HG02588 (cell line): ENCODE measurements at regions not wholly inside any gene's neighbourhood (a gene's known extent, or its start where the extent isn't known, plus 50 kb on each side); places are given as distances from the start of the nearest gene placed in this dataset.

ENCODE experiments used
- ATAC-seq: cut with Tn5 transposase; IDR thresholded peaks from one replicate; pipeline ENCODE4 v1.9.1; 2021; ENCODE audit warnings: mild to moderate bottlenecking, moderate library complexity; ENCODE audit not compliant: unreplicated experiment

DNA sequence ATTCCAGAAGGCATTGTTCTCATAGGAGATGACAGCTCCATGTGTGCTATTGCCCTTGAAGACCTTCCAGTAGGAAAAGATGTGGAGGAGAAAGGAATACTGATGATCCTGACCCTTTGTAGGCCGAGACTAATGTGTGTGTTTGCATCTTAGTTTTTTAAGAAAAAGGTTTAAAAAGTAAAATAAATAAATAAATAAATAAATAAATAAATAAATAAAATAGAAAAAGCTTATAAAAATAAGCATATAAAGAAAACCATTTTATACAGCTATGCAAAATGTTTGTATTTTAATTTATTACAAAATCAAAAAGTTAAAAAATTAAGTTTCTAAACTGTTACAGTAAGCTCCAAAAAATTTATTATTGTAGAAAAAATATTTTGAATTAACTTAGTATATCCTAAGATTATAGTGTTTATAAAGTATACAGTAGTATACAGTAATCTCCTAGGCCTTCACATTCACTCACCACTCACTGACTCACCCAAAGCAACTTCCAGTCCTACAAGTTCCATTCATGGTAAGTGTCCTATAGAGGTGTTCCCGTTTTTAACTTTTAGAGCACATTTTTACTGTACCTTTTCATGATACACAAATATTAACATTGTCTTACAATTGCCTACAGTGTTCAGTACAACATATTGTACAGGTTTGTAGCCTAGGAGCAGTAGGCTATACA is 435.2 kb upstream of the SEMA3A start:
- no peak for ATAC-seq

DNA sequence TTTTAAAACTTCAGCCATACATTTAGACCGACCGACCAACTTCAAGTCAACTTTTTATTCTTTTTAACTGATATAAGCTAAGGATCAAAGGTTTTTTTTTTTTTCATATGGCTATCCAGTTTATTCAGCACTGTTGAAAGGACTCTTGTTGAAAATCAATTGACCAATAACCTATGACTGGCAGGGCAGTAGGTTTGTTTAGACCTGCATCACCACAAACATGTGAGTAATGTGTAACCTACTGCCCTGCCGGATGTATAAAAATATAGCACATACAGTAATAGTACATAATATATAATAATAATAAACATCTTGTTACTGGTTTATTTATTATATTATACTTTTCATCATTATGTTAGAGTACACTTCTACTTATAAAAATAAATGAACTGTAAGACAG is 434.6 kb upstream of the SEMA3A start:
- no peak for ATAC-seq

GRCh38 chr7:84627250-84627649 is 432.7 kb upstream of the SEMA3A start:
- no peak for ATAC-seq

- no peak for ATAC-seq
Measured at GRCh38 chr7:84624927-84625326, 430.3 kb upstream of the SEMA3A start.

DNA sequence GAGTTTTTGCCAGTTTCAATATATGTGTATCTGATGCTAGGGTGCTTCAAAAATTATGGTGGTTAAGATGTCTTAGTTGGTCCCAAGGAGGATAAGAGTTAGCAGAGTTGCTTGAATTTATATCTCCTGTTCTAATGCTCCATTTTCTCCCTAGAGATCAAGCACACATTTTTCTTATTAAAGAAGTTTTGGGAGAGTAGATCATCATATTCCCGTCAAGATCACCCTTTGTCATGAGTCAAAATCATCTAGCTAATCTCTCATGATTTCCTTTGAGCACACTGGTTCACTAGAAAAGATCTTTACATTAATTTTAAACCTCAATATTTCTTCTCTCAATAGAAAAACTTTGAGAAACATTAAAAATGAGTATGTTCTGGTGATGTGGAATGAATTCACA is 429.9 kb upstream of the SEMA3A start:
- no peak for ATAC-seq

DNA sequence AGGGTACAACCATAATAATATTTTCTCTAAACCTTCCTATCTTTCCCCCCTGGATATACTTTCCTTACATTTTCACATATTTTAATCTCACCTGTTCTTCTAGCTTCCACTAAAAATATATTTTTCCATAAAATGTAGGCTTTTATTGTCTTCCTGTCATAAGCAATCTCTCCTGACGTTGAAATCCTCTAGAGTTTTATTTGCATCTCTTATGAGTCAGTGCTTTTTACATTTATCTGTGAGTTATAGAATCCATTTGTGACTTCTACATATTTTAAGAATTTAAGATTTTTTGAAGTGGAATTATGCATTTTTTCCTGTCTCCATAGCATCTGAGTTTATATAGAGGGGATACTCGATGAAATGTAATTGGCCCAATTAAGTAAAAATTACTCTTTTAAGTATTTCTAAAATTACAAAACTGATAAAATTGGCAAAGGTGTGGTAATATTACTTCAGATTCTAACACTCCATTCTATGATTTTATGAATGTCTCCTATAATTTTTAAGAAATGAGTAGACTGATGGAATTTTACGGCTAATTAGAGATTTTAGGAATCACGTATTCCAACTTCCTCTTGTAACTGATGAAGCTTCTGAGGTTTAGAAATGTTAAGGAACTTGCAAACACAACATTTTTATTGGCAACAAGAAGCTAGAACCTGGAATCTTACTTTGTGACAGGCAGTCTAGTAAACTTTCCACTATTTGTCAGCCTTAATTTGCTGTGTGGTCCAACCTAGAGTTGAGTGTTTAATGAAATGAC is 422.9 kb upstream of the SEMA3A start:
- no peak for ATAC-seq

- ATAC-seq: no peak
Measured at GRCh38 chr7:84614821-84615501, 420.4 kb upstream of the SEMA3A start.

- ATAC-seq: no peak
Measured at GRCh38 chr7:84612981-84613681, 418.5 kb upstream of the SEMA3A start.

DNA sequence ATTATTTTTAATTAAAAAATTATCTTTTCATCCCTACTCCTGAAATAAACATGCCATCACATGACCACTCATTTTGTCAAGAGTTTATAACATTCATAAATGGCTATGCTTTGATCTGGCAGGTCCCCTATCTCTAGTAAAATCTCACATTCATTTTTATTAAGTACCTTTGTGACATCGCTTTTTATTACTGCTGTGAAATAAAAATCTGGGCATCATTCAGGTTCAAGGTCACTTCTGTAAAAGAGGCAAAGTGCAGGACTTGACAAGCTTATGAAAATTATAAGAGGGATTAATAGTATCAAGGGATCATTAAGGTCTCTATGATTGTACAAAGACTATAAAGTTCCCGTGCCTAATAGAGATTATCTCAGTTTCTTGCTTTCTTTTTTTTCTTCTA is 416.8 kb upstream of the SEMA3A start:
- no peak for ATAC-seq

DNA sequence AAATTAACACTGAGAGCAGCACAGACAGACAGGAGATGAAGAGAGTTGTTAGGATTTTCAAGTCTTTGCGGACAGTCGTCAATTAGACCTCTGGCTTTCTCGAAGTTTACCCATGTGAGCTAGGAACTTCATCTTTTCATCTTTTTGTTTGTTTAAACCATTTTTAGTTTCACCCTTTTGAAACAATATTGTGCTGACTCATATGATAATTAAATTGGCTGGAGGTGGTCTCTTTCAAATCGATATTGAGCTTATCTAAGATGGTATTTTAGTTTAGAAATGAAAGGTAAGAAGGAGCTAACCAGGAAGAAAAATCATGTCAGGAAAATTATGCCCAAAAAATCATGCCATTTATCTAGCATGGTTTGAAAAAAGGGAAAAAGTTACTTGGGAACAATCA is 415.8 kb upstream of the SEMA3A start:
- ATAC-seq: no peak

- no peak for ATAC-seq
Measured at GRCh38 chr7:84605301-84605700, 410.7 kb upstream of the SEMA3A start.

GRCh38 chr7:84603545-84603944 is 409.0 kb upstream of the SEMA3A start:
- no peak for ATAC-seq

- no peak for ATAC-seq
Measured at GRCh38 chr7:84595026-84595425, 400.4 kb upstream of the SEMA3A start.

DNA sequence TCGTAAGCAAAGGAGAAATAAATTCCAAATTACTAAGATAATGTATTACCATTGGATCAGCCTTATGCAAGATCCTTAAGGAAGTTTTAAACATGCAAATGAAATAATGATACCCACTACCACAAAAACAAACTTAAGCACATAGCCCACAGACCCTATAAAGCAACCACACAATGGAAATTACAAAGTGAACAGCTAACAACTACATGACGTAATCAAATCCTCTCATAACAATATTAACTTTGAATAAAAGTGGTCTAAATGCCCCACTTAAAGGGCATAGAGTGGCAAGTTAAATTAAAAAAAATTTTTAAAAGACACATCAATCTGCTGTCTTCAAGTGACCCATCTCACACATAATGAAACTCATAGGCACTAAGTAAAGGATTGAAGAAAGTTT is 397.3 kb upstream of the SEMA3A start:
- ATAC-seq: no peak

- ATAC-seq: no peak
Measured at GRCh38 chr7:84589012-84589411, 394.4 kb upstream of the SEMA3A start.

DNA sequence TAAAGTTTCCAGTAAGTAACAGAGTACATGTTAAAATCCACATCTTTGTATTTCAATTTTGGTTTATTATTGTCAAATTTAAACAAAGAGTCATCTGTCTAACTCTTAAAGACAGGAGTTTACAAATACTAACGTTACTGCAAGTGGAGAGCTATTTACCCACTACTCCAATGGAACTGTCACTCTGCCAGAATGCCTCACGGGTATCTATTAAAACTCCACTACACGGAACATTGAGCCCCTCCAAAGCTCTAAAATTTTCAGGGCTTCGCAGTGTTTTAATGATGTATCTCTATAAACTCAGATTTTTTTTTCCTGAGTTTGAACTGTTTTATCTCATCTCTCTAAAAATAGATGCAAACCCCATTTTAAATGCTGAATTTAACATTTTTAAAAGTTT is 388.7 kb upstream of the SEMA3A start:
- no peak for ATAC-seq

- no peak for ATAC-seq
Measured at GRCh38 chr7:84582747-84583146, 388.2 kb upstream of the SEMA3A start.

- no peak for ATAC-seq
Measured at GRCh38 chr7:84578825-84579224, 384.2 kb upstream of the SEMA3A start.

- ATAC-seq: no peak
Measured at GRCh38 chr7:84568781-84569180, 374.2 kb upstream of the SEMA3A start.

GRCh38 chr7:84565345-84566074 is 370.9 kb upstream of the SEMA3A start:
- no peak for ATAC-seq

- no peak for ATAC-seq
Measured at GRCh38 chr7:84553711-84554110, 359.1 kb upstream of the SEMA3A start.
